Iris pigment epithelial cell (primary cell): ENCODE measurements at regions not wholly inside any gene's neighbourhood (a gene's known extent, or its start where the extent isn't known, plus 50 kb on each side); places are given as distances from the start of the nearest gene placed in this dataset.

Experiments
- DNase-seq: peaks from one replicate; pipeline ENCODE4 v3.0.0-alpha.2; 2011; ENCODE audit warnings: low read depth

- no peak for DNase-seq
Measured at GRCh38 chr4:33334416-33334815, 2614.2 kb downstream of the PCDH7 start.

- DNase-seq: no peak
Measured at GRCh38 chr4:33339762-33340161, 2619.6 kb downstream of the PCDH7 start.

- DNase-seq: no peak
Measured at GRCh38 chr4:33340168-33340567, 2620.0 kb downstream of the PCDH7 start.

- DNase-seq: no peak
Measured at GRCh38 chr4:33349376-33349775, 2629.2 kb downstream of the PCDH7 start.

- no peak for DNase-seq
Measured at GRCh38 chr4:33357121-33357520, 2637.0 kb downstream of the PCDH7 start.

- DNase-seq: peak; percentile 52
Measured at GRCh38 chr4:33369446-33369845, 2649.3 kb downstream of the PCDH7 start.

- DNase-seq: no peak
Measured at GRCh38 chr4:33381816-33382215, 2661.6 kb downstream of the PCDH7 start.

GRCh38 chr4:33386764-33387163 lies 2666.6 kb downstream of the PCDH7 start:
- DNase-seq: no peak

GRCh38 chr4:33390976-33391375 lies 2670.8 kb downstream of the PCDH7 start:
- DNase-seq: no peak

GRCh38 chr4:33395731-33396485 lies 2675.7 kb downstream of the PCDH7 start:
- DNase-seq: peak; percentile 0

- no peak for DNase-seq
Measured at GRCh38 chr4:33400504-33400903, 2680.3 kb downstream of the PCDH7 start.

- DNase-seq: no peak
Measured at GRCh38 chr4:33407496-33407895, 2687.3 kb downstream of the PCDH7 start.

GRCh38 chr4:33411182-33411581 lies 2691.0 kb downstream of the PCDH7 start:
- peak; percentile 9 for DNase-seq

- no peak for DNase-seq
Measured at GRCh38 chr4:33421887-33422286, 2701.7 kb downstream of the PCDH7 start.

- no peak for DNase-seq
Measured at GRCh38 chr4:33422656-33423055, 2702.5 kb downstream of the PCDH7 start.

- DNase-seq: no peak
Measured at GRCh38 chr4:33425936-33426335, 2705.8 kb downstream of the PCDH7 start.

GRCh38 chr4:33427676-33428075 lies 2707.5 kb downstream of the PCDH7 start:
- no peak for DNase-seq

GRCh38 chr4:33429971-33430370 lies 2709.8 kb downstream of the PCDH7 start:
- DNase-seq: no peak

- no peak for DNase-seq
Measured at GRCh38 chr4:33437406-33437805, 2717.2 kb downstream of the PCDH7 start.

- DNase-seq: no peak
Measured at GRCh38 chr4:33446953-33447352, 2726.8 kb downstream of the PCDH7 start.

GRCh38 chr4:33448948-33449347 lies 2728.8 kb downstream of the PCDH7 start:
- DNase-seq: no peak

GRCh38 chr4:33453436-33453835 lies 2733.3 kb downstream of the PCDH7 start:
- DNase-seq: no peak

GRCh38 chr4:33453916-33454315 lies 2733.7 kb downstream of the PCDH7 start:
- no peak for DNase-seq

GRCh38 chr4:33465565-33465964 lies 2745.4 kb downstream of the PCDH7 start:
- DNase-seq: no peak
